GM12892 (cell line): ENCODE measurements at regions not wholly inside any gene's neighbourhood (a gene's known extent, or its start where the extent isn't known, plus 50 kb on each side); places are given as distances from the start of the nearest gene placed in this dataset.
"Not testable (repeated sequence)": the region's sequence is repeated elsewhere in the genome, so short reads cannot be mapped to it uniquely, and the experiment has no call there.

Experiments
- POLR2A ChIP-seq: IDR thresholded peaks from 2 replicates; pipeline ENCODE4 v1.6.1; 2011; ENCODE audit warnings: low read depth, low read length, control low read depth
- POLR2AphosphoS5 ChIP-seq: IDR thresholded peaks from 2 replicates; pipeline ENCODE4 v1.6.1; 2011; ENCODE audit warnings: low read depth, low read length, control low read depth

DNA sequence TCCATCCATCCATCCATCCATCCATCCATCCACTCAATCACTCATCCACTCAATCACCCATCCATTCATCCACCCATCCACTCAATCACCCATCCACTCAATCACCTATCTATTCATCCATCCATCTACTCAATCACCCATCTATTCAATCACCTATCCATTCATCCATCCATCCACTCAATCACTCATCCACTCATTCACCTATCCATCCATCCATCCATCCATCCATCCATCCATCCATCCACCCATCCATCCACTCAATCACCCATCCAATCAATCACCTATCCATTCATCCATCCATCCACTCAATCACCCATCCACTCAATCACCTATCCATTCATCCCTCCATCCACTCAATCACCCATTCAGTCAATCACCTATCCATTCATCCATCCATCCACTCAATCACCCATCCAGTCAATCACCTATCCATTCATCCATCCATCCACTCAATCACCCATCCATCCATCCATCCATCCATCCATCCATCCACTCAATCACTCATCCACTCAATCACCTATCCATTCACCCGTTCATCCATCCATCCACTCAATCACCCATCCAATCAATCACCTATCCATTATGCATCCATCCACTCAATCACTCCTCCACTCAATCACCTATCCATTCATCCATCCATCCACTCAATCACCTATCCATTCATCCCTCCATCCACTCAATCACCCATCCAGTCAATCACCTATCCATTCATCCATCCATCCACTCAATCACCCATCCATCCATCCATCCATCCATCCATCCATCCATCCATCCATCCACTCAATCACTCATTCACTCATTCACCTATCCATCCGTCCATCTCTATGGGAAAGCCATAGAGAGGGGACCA, 114.7 kb upstream of the ZBTB40 start:
- TF ChIP-seq POLR2AphosphoS5, POLR2A: not testable (repeated sequence)
